PC-9 (cell line): ENCODE measurements at regions not wholly inside any gene's neighbourhood (a gene's known extent, or its start where the extent isn't known, plus 50 kb on each side); places are given as distances from the start of the nearest gene placed in this dataset.

Experiments used
- BruUV-seq: library from RNA; stranded (reverse); fragments of 400-500 nt; replicated peaks from 2 replicates; lab custom pipeline; 2021; lab: Mats Ljungman, UMichigan
- CTCF ChIA-PET: fragments of 300-600 bp; sonication (Branson Sonifier 250); formaldehyde crosslinking; loops from one replicate; lab custom pipeline; 2022; ENCODE audit warnings: antibody characterized with exemption; lab: Charles Lee
- POLR2A ChIA-PET: fragments of 300-600 bp; sonication (Branson Sonifier 250); formaldehyde crosslinking; loops from one replicate; lab custom pipeline; 2022; ENCODE audit warnings: antibody characterized with exemption; ENCODE audit not compliant: unreplicated experiment; lab: Charles Lee
- DNase-seq, 2 experiments: peaks; one replicate each; pipeline versions ENCODE4 v3.0.0 to v3.0.0-alpha.2; 2015 to 2022; ENCODE audit warnings: mixed read lengths in 1 of 2
- H2AFZ ChIP-seq: fragments of 200-600 bp; sonication (generic); 2 replicates; pipeline ENCODE4 v1.8.1; 2017; ENCODE audit warnings: antibody characterized with exemption
- H3F3A ChIP-seq: fragments of 200-600 bp; sonication (generic); 2 replicates; pipeline ENCODE4 v1.8.1; 2017; ENCODE audit warnings: antibody characterized with exemption, mild to moderate bottlenecking, low read depth; ENCODE audit not compliant: insufficient read depth
- H3K27ac ChIP-seq: fragments of 200-600 bp; sonication (generic); 2 replicates; pipeline ENCODE4 v1.6.1; 2016; ENCODE audit warnings: mixed run types
- H3K27me3 ChIP-seq: fragments of 200-600 bp; sonication (generic); 2 replicates; pipeline ENCODE4 v1.6.1; 2016; ENCODE audit warnings: low read depth, mixed run types; ENCODE audit not compliant: insufficient read depth
- H3K36me3 ChIP-seq: fragments of 200-600 bp; sonication (generic); 2 replicates; pipeline ENCODE4 v1.6.1; 2016; ENCODE audit warnings: low read depth, mixed run types
- H3K4me1 ChIP-seq: fragments of 200-600 bp; sonication (generic); replicated peaks from 2 replicates; pipeline ENCODE4 v1.6.1; 2016; ENCODE audit warnings: mixed run types; ENCODE audit not compliant: insufficient read depth
- H3K4me2 ChIP-seq: fragments of 200-600 bp; sonication (generic); 2 replicates; pipeline ENCODE4 v1.6.1; 2017; ENCODE audit warnings: mixed run types
- H3K4me3 ChIP-seq: fragments of 200-600 bp; sonication (generic); 2 replicates; pipeline ENCODE4 v1.6.1; 2016; ENCODE audit warnings: mixed run types
- H3K79me2 ChIP-seq: fragments of 200-600 bp; sonication (generic); 2 replicates; pipeline ENCODE4 v1.6.1; 2017; ENCODE audit warnings: low read depth, mixed run types
- H3K9me2 ChIP-seq: fragments of 200-600 bp; sonication (generic); 2 replicates; pipeline ENCODE4 v1.8.1; 2017; ENCODE audit warnings: mild to moderate bottlenecking; ENCODE audit not compliant: insufficient read depth
- H3K9me3 ChIP-seq: fragments of 200-600 bp; sonication (generic); 2 replicates; pipeline ENCODE4 v1.8.1; 2016; ENCODE audit warnings: low read depth; ENCODE audit not compliant: insufficient read depth
- H4K20me1 ChIP-seq: fragments of 200-600 bp; sonication (generic); 2 replicates; pipeline ENCODE4 v1.8.1; 2017; ENCODE audit not compliant: insufficient read depth
- EZH2 ChIP-seq: fragments of 200-600 bp; sonication (generic); IDR thresholded peaks from 2 replicates; pipeline ENCODE4 v1.8.0; 2017; ENCODE audit warnings: antibody characterized with exemption, low read depth
- intact Hi-C: fragments of 100-400 bp; cut with micrococcal nuclease; formaldehyde crosslinking; loops from one replicate; pipeline ENCODE4 v1.10.0; 2022; ENCODE audit not compliant: unreplicated experiment
- TF ChIP-seq, protein P1 (sequence below): fragments of 200-600 bp; sonication (generic); conservative IDR thresholded peaks from 2 replicates; pipeline ENCODE4 v1.6.1; 2017; ENCODE audit warnings: mixed run types, antibody characterized with exemption, mild to moderate bottlenecking, moderate library complexity

DNA sequence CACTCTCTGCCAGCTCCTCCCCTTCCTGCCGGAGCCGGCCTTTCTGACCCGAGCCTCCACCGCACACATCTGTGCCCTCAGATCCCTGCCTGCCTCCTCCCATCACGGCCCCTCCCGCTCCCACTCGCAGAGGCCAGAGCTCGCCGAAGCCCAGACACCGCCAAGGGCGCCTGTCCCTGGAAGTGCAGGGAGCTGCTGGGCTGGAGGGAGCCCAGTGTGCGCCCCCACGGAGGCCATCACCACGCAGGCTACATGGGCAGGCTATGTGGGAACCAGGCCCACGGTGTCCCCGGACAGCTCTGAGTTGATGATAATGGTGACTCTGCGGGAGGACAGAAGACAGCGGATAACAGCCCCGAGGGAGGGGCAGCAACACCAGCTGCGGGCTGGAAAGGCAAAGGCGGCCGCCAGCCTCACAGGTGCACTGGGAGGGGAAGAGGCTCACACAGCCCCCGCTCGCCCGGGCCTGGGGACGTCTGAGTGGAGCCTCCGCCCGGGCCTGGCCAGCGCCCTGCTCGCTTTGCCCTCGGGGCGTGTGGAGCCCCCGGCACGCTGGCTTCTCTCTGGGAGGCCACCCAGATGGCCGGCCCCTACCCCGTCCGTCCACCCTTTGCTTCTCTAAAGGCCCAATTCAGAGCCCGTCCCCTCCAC lies 154.9 kb downstream of the DLL1 start:
- no peak overlapping the region for H3K4me3 ChIP-seq
- H3K27ac ChIP-seq = no peak overlapping the region
- no peaks in the 10 kb centered on the region for H3F3A ChIP-seq
- H3K4me2 ChIP-seq = no peak overlapping the region
- BruUV-seq = no TSS peak
- H3K9me3 ChIP-seq = no peaks in the 10 kb centered on the region
- POLR2A ChIA-PET = no interaction called here
- intact Hi-C loops = no loop called here
- H3K36me3 ChIP-seq = no peaks in the 10 kb centered on the region
- no peaks in the 10 kb centered on the region for H3K4me1 ChIP-seq
- TF ChIP-seq, protein P1, sequence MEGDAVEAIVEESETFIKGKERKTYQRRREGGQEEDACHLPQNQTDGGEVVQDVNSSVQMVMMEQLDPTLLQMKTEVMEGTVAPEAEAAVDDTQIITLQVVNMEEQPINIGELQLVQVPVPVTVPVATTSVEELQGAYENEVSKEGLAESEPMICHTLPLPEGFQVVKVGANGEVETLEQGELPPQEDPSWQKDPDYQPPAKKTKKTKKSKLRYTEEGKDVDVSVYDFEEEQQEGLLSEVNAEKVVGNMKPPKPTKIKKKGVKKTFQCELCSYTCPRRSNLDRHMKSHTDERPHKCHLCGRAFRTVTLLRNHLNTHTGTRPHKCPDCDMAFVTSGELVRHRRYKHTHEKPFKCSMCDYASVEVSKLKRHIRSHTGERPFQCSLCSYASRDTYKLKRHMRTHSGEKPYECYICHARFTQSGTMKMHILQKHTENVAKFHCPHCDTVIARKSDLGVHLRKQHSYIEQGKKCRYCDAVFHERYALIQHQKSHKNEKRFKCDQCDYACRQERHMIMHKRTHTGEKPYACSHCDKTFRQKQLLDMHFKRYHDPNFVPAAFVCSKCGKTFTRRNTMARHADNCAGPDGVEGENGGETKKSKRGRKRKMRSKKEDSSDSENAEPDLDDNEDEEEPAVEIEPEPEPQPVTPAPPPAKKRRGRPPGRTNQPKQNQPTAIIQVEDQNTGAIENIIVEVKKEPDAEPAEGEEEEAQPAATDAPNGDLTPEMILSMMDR = no peak
- TF ChIP-seq EZH2 = no peak
- H3K9me2 ChIP-seq = no peaks in the 10 kb centered on the region
- H3K27me3 ChIP-seq = peaks cover 57% of the 10 kb centered on the region
- no peak for DNase-seq
- CTCF ChIA-PET = no interaction called here
- no peaks in the 10 kb centered on the region for H3K79me2 ChIP-seq
- H2AFZ ChIP-seq = no peak overlapping the region
- no peaks in the 10 kb centered on the region for H4K20me1 ChIP-seq

GRCh38 chr6:170135461-170135820 lies 155.4 kb downstream of the DLL1 start:
- no peaks in the 10 kb centered on the region for H4K20me1 ChIP-seq
- no peak for DNase-seq
- no peaks in the 10 kb centered on the region for H3K9me3 ChIP-seq
- H3K36me3 ChIP-seq = no peaks in the 10 kb centered on the region
- H3K27ac ChIP-seq = no peak overlapping the region
- POLR2A ChIA-PET = no interaction called here
- H3F3A ChIP-seq = no peaks in the 10 kb centered on the region
- intact Hi-C loops = no loop called here
- peaks cover 62% of the 10 kb centered on the region for H3K27me3 ChIP-seq
- H3K4me3 ChIP-seq = no peak overlapping the region
- no peaks in the 10 kb centered on the region for H3K79me2 ChIP-seq
- H3K4me2 ChIP-seq = no peak overlapping the region
- TF ChIP-seq, protein P1 = no peak
- no peak for TF ChIP-seq EZH2
- no TSS peak for BruUV-seq
- H3K9me2 ChIP-seq = no peaks in the 10 kb centered on the region
- no peak overlapping the region for H2AFZ ChIP-seq
- CTCF ChIA-PET = no interaction called here
- H3K4me1 ChIP-seq = no peaks in the 10 kb centered on the region

DNA sequence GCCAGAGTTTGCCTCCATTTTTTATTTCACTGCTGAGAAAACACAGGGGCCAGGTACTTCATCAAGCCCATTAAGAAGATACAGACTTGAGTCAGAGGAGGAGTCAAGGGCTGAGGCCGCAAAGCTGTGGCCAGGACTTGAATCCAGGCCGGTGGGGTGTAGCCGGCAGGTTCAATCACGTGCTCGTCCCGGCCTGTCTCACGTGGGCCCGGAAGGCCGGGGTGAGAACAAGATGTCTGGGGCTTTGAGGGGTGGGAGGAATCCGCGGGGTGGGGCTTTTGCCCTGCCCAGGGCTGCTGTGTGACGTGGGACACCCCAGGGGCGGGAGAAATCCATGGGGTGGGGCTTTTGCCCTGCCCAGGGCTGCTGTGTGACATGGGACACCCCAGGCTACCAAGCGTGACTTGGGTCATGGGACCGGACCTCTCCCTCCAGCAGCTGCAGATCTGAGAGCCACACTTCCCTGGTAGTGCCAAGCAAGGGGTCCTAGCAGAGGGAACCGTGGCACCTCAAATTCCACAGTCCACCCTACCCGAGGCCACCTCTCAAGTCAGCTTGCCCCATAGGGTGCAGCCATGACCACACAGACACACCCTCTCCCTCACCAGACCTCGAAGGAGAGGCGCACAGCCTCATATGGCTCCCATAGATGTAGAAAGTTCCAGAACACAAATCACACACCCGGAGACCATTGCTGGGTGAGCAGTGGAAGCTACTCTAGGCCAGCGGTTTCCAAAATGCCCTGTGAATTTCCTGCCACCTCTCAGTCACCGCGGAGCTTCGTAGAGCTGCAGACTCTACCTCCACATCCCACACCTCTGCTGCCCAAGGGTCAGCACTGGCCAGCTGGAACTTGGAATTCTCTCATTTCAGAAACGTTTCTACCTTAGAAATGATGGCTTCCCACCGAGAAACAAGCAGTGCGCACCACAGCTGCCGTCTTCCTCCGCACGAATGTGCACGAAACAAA lies 156.1 kb downstream of the DLL1 start:
- H3K9me2 ChIP-seq = no peaks in the 10 kb centered on the region
- H3K79me2 ChIP-seq = no peaks in the 10 kb centered on the region
- no peak overlapping the region for H3K4me3 ChIP-seq
- TF ChIP-seq, protein P1 = no peak
- no peak for TF ChIP-seq EZH2
- no peaks in the 10 kb centered on the region for H3K4me1 ChIP-seq
- H3K27ac ChIP-seq = no peak overlapping the region
- intact Hi-C loops = no loop called here
- DNase-seq = no peak
- H2AFZ ChIP-seq = no peak overlapping the region
- H3K9me3 ChIP-seq = no peaks in the 10 kb centered on the region
- no peaks in the 10 kb centered on the region for H4K20me1 ChIP-seq
- no peaks in the 10 kb centered on the region for H3F3A ChIP-seq
- BruUV-seq = no TSS peak
- CTCF ChIA-PET = no interaction called here
- no peak overlapping the region for H3K4me2 ChIP-seq
- POLR2A ChIA-PET = no interaction called here
- H3K36me3 ChIP-seq = no peaks in the 10 kb centered on the region
- peaks cover 64% of the 10 kb centered on the region for H3K27me3 ChIP-seq
